ENCODE measurements at regions not wholly inside any gene's neighbourhood (a gene's known extent, or its start where the extent isn't known, plus 50 kb on each side); places are given as distances from the start of the nearest gene placed in this dataset.

GRCh38 chr1:5812295-5812694 is 179.9 kb downstream of the NPHP4 start:
- DNase-seq (no peak), ATAC-seq (no peak)
- Histone ChIP-seq H3K36me3 (ENCODE audit: low read depth) (no peaks in the 10 kb centered on the region), H3K9me3 (no peaks in the 10 kb centered on the region), H3K4me1 (ENCODE audit: low read depth) (no peaks in the 10 kb centered on the region), H3K4me3 (no peak overlapping the region)
- no peak for TF ChIP-seq CTCF (IDR thresholded peaks at IDR 0.05)
- intact Hi-C loops (cut with DNase I, micrococcal nuclease), result no loop called here

GRCh38 chr1:5811419-5811818 is 180.8 kb downstream of the NPHP4 start:
- intact Hi-C loops (cut with DNase I, micrococcal nuclease), result no loop called here
- H3K36me3 ChIP-seq (ENCODE audit: low read depth), result no peaks in the 10 kb centered on the region
- H3K9me3 ChIP-seq, result no peaks in the 10 kb centered on the region
- no peak for DNase-seq
- H3K4me3 ChIP-seq, result no peak overlapping the region
- H3K4me1 ChIP-seq (ENCODE audit: low read depth), result no peaks in the 10 kb centered on the region
- no peak for TF ChIP-seq CTCF (IDR thresholded peaks at IDR 0.05)
- ATAC-seq, result no peak

GRCh38 chr1:5810553-5811270 is 181.5 kb downstream of the NPHP4 start:
- ATAC-seq, result no peak
- no peaks in the 10 kb centered on the region for H3K36me3 ChIP-seq (ENCODE audit: low read depth)
- H3K9me3 ChIP-seq, result no peaks in the 10 kb centered on the region
- H3K4me1 ChIP-seq (ENCODE audit: low read depth), result no peaks in the 10 kb centered on the region
- TF ChIP-seq CTCF (IDR thresholded peaks at IDR 0.05), result no peak
- H3K4me3 ChIP-seq, result no peak overlapping the region
- DNase-seq, result no peak
- intact Hi-C loops (cut with DNase I, micrococcal nuclease), result no loop called here

- DNase-seq, result no peak
- no peak for ATAC-seq
Measured at GRCh38 chr1:5810131-5810530, 182.1 kb downstream of the NPHP4 start.

GRCh38 chr1:5809207-5809788 is 182.9 kb downstream of the NPHP4 start:
- intact Hi-C loops (cut with DNase I, micrococcal nuclease), result no loop called here
- H3K4me1 ChIP-seq (ENCODE audit: low read depth), result no peaks in the 10 kb centered on the region

More at GRCh38 chr1:5810131-5810530, 182.1 kb downstream of the NPHP4 start:
- no peaks in the 10 kb centered on the region for H3K4me1 ChIP-seq (ENCODE audit: low read depth)
- TF ChIP-seq CTCF (IDR thresholded peaks at IDR 0.05), result no peak
- H3K9me3 ChIP-seq, result no peaks in the 10 kb centered on the region
- intact Hi-C loops (cut with DNase I, micrococcal nuclease), result no loop called here
- no peak overlapping the region for H3K4me3 ChIP-seq
- H3K36me3 ChIP-seq (ENCODE audit: low read depth), result no peaks in the 10 kb centered on the region

More at GRCh38 chr1:5809207-5809788, 182.9 kb downstream of the NPHP4 start:
- no peak overlapping the region for H3K4me3 ChIP-seq
- TF ChIP-seq CTCF (IDR thresholded peaks at IDR 0.05), result no peak
- H3K36me3 ChIP-seq (ENCODE audit: low read depth), result no peaks in the 10 kb centered on the region
- DNase-seq, result no peak
- ATAC-seq, result no peak
- H3K9me3 ChIP-seq, result no peaks in the 10 kb centered on the region

All from mucosa of descending colon (tissue), 3 donors.